ENCODE measurements at regions not wholly inside any gene's neighbourhood (a gene's known extent, or its start where the extent isn't known, plus 50 kb on each side); places are given as distances from the start of the nearest gene placed in this dataset.

GRCh38 chr7:131188367-131189339 is 139.0 kb upstream of the MKLN1 start:
- WGBS (ENCODE audit: insufficient coverage): 96% methylated on average over 4 of the region's 8 CpGs
- TF ChIP-seq CTCF (IDR thresholded peaks at IDR 0.05) (no peak), EZH2 (IDR thresholded peaks at IDR 0.05; ENCODE audit: borderline replicate concordance, insufficient read depth, low read depth, low read length, poor library complexity, severe bottlenecking) (no peak)
- no peak overlapping the region for H3K27ac ChIP-seq (ENCODE audit: low read length in 2 of 2)
- H3K9me3 ChIP-seq (ENCODE audit: control extremely low read depth in 1 of 3, control insufficient read depth in 2 of 3, insufficient read depth in 1 of 3, low read length in 2 of 3): no peaks in the 10 kb centered on the region
- H3K4me3 Mint-ChIP-seq: no peak overlapping the region
- no peaks in the 10 kb centered on the region for H3K27me3 Mint-ChIP-seq
- H4K20me1 ChIP-seq (ENCODE audit: control insufficient read depth, insufficient read depth, low read length, poor library complexity, severe bottlenecking): no peaks in the 10 kb centered on the region
- H3K4me3 ChIP-seq (ENCODE audit: control extremely low read depth in 1 of 5, extremely low read depth in 1 of 5, insufficient read depth in 1 of 5, low read depth in 2 of 5, low read length in 4 of 5): no peak overlapping the region
- H3K9me3 Mint-ChIP-seq (ENCODE audit: insufficient read depth): no peaks in the 10 kb centered on the region
- peaks cover 14% of the 10 kb centered on the region for H3K4me1 Mint-ChIP-seq
- H3K27me3 ChIP-seq (replicated peaks in 1 of 4; ENCODE audit: control extremely low read depth in 1 of 4, control insufficient read depth in 3 of 4, insufficient read depth in 4 of 4, low read length in 3 of 4): peaks cover 0 to 5% (median 0%) of the 10 kb centered on the region in 4 experiments
- peak overlapping the region; percentile 39 for H3K27ac Mint-ChIP-seq
- H2AFZ ChIP-seq (ENCODE audit: insufficient read depth, low read depth, low read length, poor library complexity, severe bottlenecking): no peak overlapping the region
- ChIA-PET POLR2A (interaction anchor here (0.9 to 1.2 kb wide), 2 partner anchors 79 to 83 kb away, joined by 3 to 4 read pairs; no protein-coding TSS in a partner anchor), CTCF (interaction anchor here (0.5 to 1.3 kb wide), 2 partner anchors 64 to 159 kb away, joined by 3 read pairs; no protein-coding TSS in a partner anchor)
- H3K9ac ChIP-seq (ENCODE audit: low read length): no peak overlapping the region
- H3K4me1 ChIP-seq (ENCODE audit: control insufficient read depth in 2 of 2, insufficient read depth in 2 of 2, low read length in 2 of 2): peaks cover 0 to 3% of the 10 kb centered on the region in 2 donors
- DNase-seq: peak; percentile 13
- intact Hi-C loops (cut with micrococcal nuclease): loop anchor here (1.0 kb wide), 1 partner anchor 77 kb away; no protein-coding TSS in a partner anchor
- no peak overlapping the region for H3K4me2 ChIP-seq (replicated peaks; ENCODE audit: low read depth, low read length, poor library complexity, severe bottlenecking)
- ATAC-seq (ENCODE audit: low read depth): peak; percentile 85
- no peaks in the 10 kb centered on the region for H3K79me2 ChIP-seq (ENCODE audit: control insufficient read depth, insufficient read depth, low read length)
- no peaks in the 10 kb centered on the region for H3K36me3 ChIP-seq (replicated peaks in 1 of 2; ENCODE audit: control extremely low read depth in 1 of 2, control insufficient read depth in 1 of 2, extremely low read depth in 1 of 2, insufficient read depth in 2 of 2, low read length in 1 of 2)

- no peak overlapping the region for H3K4me3 ChIP-seq (ENCODE audit: control extremely low read depth in 1 of 5, extremely low read depth in 1 of 5, insufficient read depth in 1 of 5, low read depth in 2 of 5, low read length in 4 of 5)
- ChIA-PET CTCF (interaction anchor here (1.3 kb wide), 1 partner anchor 65 kb away, joined by 3 read pairs; no protein-coding TSS in a partner anchor), POLR2A (no interaction called here)
- H3K36me3 ChIP-seq (replicated peaks in 1 of 2; ENCODE audit: control extremely low read depth in 1 of 2, control insufficient read depth in 1 of 2, extremely low read depth in 1 of 2, insufficient read depth in 2 of 2, low read length in 1 of 2): no peaks in the 10 kb centered on the region
- Mint-ChIP-seq H3K4me3 (no peak overlapping the region), H3K27ac (no peak overlapping the region), H3K9me3 (ENCODE audit: insufficient read depth) (no peaks in the 10 kb centered on the region), H3K27me3 (no peaks in the 10 kb centered on the region), H3K4me1 (peaks cover 10% of the 10 kb centered on the region)
- intact Hi-C loops (cut with micrococcal nuclease): no loop called here
- H3K27ac ChIP-seq (ENCODE audit: low read length in 2 of 2): no peak overlapping the region
- no peak for ATAC-seq (ENCODE audit: low read depth)
- no peak overlapping the region for H2AFZ ChIP-seq (ENCODE audit: insufficient read depth, low read depth, low read length, poor library complexity, severe bottlenecking)
- DNase-seq: no peak
- H3K27me3 ChIP-seq (replicated peaks in 1 of 4; ENCODE audit: control extremely low read depth in 1 of 4, control insufficient read depth in 3 of 4, insufficient read depth in 4 of 4, low read length in 3 of 4): peaks cover 0 to 5% (median 0%) of the 10 kb centered on the region in 4 experiments
- H3K4me1 ChIP-seq (ENCODE audit: control insufficient read depth in 2 of 2, insufficient read depth in 2 of 2, low read length in 2 of 2): no peaks in the 10 kb centered on the region
- no peak overlapping the region for H3K9ac ChIP-seq (ENCODE audit: low read length)
- H4K20me1 ChIP-seq (ENCODE audit: control insufficient read depth, insufficient read depth, low read length, poor library complexity, severe bottlenecking): no peaks in the 10 kb centered on the region
- TF ChIP-seq CTCF (IDR thresholded peaks at IDR 0.05): no peak
- no peak for TF ChIP-seq EZH2 (IDR thresholded peaks at IDR 0.05; ENCODE audit: borderline replicate concordance, insufficient read depth, low read depth, low read length, poor library complexity, severe bottlenecking)
- 80% methylated on average over 1 of the region's 5 CpGs for WGBS (ENCODE audit: insufficient coverage)
- H3K79me2 ChIP-seq (ENCODE audit: control insufficient read depth, insufficient read depth, low read length): no peaks in the 10 kb centered on the region
- H3K4me2 ChIP-seq (replicated peaks; ENCODE audit: low read depth, low read length, poor library complexity, severe bottlenecking): no peak overlapping the region
- H3K9me3 ChIP-seq (ENCODE audit: control extremely low read depth in 1 of 3, control insufficient read depth in 2 of 3, insufficient read depth in 1 of 3, low read length in 2 of 3): no peaks in the 10 kb centered on the region
These were observed 138.2 kb upstream of the MKLN1 start for GRCh38 chr7:131189488-131189887.

Measured in B cell (primary cell).